GM19372 (cell line): ENCODE measurements at regions not wholly inside any gene's neighbourhood (a gene's known extent, or its start where the extent isn't known, plus 50 kb on each side); places are given as distances from the start of the nearest gene placed in this dataset.

Experiments
- ATAC-seq: cut with Tn5 transposase; IDR thresholded peaks from one replicate; pipeline ENCODE4 v1.9.1; 2021; ENCODE audit warnings: mild to moderate bottlenecking, low read depth, moderate library complexity; ENCODE audit not compliant: unreplicated experiment

GRCh38 chr18:1982056-1982455 is 589.2 kb downstream of the METTL4 start:
- no peak for ATAC-seq

- ATAC-seq: no peak
These were observed 587.4 kb downstream of the METTL4 start for GRCh38 chr18:1983746-1984515.

- ATAC-seq: no peak
These were observed 577.4 kb downstream of the METTL4 start for GRCh38 chr18:1993866-1994265.

- ATAC-seq: no peak
These were observed 576.8 kb downstream of the METTL4 start for GRCh38 chr18:1994471-1994870.

GRCh38 chr18:1995041-1995612 is 576.2 kb downstream of the METTL4 start:
- ATAC-seq: no peak

GRCh38 chr18:1998121-1998520 is 573.2 kb downstream of the METTL4 start:
- no peak for ATAC-seq

GRCh38 chr18:1999387-1999786 is 571.9 kb downstream of the METTL4 start:
- no peak for ATAC-seq

- ATAC-seq: no peak
These were observed 569.2 kb downstream of the METTL4 start for GRCh38 chr18:2002151-2002550.

GRCh38 chr18:2002604-2003003 is 568.7 kb downstream of the METTL4 start:
- no peak for ATAC-seq

- no peak for ATAC-seq
These were observed 561.2 kb downstream of the METTL4 start for GRCh38 chr18:2009942-2010697.

- ATAC-seq: no peak
These were observed 544.3 kb downstream of the METTL4 start for GRCh38 chr18:2027016-2027415.

- no peak for ATAC-seq
These were observed 543.5 kb downstream of the METTL4 start for GRCh38 chr18:2027756-2028155.

GRCh38 chr18:2028986-2029385 is 542.3 kb downstream of the METTL4 start:
- no peak for ATAC-seq

- no peak for ATAC-seq
These were observed 540.7 kb downstream of the METTL4 start for GRCh38 chr18:2030647-2031046.

GRCh38 chr18:2032036-2032435 is 539.3 kb downstream of the METTL4 start:
- no peak for ATAC-seq

GRCh38 chr18:2035056-2035455 is 536.2 kb downstream of the METTL4 start:
- ATAC-seq: no peak

- ATAC-seq: no peak
These were observed 535.2 kb downstream of the METTL4 start for GRCh38 chr18:2036086-2036485.

GRCh38 chr18:2040279-2040678 is 531.0 kb downstream of the METTL4 start:
- ATAC-seq: no peak

GRCh38 chr18:2049986-2050385 is 521.3 kb downstream of the METTL4 start:
- ATAC-seq: no peak

- no peak for ATAC-seq
These were observed 520.6 kb downstream of the METTL4 start for GRCh38 chr18:2050702-2051201.

GRCh38 chr18:2053490-2054089 is 517.7 kb downstream of the METTL4 start:
- no peak for ATAC-seq
